Glomerular visceral epithelial cell (primary cell): ENCODE measurements at regions not wholly inside any gene's neighbourhood (a gene's known extent, or its start where the extent isn't known, plus 50 kb on each side); places are given as distances from the start of the nearest gene placed in this dataset.
"Not testable (repeated sequence)": the region's sequence is repeated elsewhere in the genome, so short reads cannot be mapped to it uniquely, and the experiment has no call there.

Experiments
- DNase-seq: peaks from one replicate; pipeline ENCODE4 v3.0.0-alpha.2; 2016; ENCODE audit errors: extremely low spot score

DNA sequence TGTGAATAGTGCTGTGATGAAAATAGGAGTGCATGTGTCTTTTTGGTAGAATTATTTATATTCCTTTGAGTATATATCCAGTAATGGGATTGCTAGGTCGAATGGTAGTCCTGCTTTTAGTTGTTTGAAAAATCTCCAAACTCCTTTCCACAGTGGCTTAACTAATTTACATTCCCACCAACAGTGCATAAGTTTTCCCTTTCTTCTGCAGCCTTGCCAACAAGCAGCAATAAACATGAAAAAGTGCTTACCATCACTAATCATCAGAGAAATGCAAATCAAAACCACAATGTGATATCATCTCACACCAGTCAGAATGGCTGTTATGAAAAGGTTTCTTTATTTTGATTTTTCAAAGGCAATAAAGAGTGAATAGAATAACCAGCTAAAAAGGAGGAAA is 1105.9 kb downstream of the NAALADL2 start:
- DNase-seq: no peak

DNA sequence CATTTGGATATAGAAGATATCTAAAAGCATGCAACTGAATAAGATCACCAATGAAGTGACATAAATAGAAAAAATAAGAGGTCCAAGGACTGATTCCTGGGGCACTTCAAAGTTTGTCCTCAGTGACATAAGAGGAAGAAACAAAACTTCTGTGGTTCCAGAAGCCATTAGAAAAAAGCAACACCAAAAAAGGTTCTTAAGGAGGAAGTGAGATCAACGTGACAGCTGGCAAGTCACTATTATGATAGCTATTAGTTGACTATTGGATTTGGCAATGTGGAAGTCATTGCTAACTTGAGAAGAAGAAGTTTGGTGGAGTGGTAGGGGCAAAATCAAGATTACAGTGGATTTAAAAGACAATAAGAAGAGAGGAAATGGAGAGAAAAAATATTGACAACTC is 1098.3 kb downstream of the NAALADL2 start:
- no peak for DNase-seq

DNA sequence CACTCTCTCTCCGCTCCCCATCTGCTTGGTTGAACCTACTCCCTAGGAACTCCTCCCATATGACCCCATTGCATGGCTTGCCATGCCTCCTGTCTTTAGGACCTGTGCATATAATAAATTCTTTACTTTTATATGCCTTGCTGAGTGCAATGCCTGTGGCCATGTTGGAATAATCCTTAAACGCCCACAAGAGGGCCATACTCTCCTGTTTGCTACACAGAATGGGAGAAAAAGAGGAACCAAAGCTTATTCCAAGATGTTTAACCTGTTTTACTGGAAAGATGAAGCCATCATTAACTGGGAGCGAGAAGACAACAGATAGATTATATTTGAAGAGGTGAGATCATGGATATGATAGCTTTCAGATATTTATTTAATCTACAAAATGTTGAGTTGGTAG is 1097.8 kb downstream of the NAALADL2 start:
- no peak for DNase-seq

DNA sequence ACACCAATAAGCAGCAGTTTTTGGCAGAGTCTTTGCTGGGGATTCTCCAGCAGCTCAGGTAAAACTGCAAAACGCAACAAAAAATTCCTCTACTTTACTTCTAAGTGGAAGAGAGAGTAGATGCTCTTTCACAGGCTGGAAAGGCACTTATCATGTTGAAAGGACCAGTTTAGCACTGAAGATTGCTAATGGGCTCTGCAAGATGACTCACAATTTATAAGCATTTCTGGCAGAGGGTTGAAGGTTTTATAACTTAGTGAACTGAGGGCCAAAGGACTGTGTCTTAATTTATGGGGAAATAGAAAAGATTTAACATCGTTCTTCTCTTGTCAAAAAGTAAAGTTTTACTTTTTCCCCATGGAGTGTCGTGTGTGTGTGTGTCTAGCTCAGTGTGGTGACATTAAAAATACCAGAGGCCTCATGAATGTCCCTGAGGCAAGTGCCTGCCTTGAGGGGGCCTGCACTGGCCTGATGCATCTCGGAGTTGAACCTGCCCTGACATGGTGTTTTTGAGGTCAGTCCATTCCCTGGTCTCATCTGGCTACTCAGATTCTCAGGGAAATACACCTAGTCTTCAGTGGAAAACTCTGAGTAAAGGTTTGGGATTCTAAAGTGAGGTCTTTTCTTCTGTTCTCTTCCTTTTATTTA is 1092.0 kb downstream of the NAALADL2 start:
- DNase-seq: no peak

DNA sequence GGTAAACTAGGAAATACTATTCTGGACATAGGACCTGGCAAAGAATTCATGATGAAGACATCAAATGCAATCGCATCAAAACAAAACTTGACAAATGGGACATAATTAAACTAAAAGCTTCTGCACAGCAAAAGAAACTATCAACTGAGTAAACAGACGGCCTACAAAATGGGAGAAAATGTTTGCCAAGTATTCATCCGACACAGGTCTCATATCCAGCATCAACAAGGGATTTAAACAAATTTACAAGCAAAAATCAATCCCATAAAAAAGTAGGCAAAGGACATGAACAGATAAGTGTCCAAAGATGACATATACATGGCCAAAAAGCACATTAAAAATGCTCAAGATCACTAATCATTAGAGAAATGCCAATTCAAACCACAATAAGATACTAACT is 1088.9 kb downstream of the NAALADL2 start:
- no peak for DNase-seq

DNA sequence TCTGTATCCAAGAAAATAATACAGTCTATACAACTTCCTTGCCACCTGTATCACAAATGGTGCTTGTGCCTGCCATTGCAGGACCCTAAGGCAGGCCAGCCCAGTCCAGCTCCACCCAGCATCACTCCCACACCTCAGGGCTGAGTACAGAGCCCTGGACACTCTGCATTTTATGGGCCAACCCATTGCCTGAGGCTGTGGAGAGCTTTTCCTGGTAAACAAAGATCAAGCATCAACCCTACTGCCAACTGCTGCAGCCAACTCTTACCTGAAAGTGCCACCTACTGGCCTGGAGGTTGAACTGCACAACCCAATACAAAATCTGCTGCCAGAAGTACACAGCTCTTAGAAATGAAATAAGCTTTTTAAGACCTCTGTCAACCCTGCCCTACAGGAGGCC is 1082.2 kb downstream of the NAALADL2 start:
- DNase-seq: peak; percentile 2

DNA sequence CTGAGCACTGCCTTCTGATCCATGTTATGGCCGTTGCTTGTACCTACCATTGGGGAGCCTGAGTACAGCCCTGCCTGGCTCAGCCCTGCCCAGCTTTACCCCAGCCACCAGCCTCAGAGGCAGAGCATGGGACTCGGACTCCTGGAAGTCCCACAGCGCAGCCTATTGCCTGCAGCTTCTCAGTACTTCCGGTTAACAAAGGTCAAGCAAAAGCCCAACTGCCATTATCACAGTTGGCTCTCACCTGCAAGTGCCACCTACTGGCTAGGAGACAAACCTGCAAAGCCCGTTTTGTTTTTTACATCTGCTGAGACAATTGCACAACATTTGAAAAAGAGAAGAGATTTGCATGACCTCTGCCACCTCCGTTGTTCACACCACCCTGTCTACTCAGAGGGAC is 1081.7 kb downstream of the NAALADL2 start:
- no peak for DNase-seq

DNA sequence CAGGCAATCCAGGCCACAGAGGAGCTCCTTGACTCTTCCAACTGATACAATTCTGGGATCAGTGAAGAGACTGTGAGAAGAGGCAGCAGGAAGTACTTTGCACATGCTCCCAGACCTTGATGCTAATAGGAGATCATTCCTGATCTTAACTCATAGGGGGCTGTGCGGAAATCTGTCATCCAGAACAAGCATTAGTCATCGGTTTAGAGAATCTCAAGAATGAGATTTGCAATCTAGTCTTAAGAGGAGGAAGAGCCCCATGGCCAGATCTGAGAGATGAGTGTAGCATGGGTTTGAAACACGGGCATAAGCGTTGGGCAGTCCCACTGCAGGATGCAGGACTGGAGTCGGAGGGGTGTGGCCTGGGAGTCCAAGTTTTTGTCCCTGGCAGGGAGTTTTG is 1081.1 kb downstream of the NAALADL2 start:
- peak; percentile 68 for DNase-seq

DNA sequence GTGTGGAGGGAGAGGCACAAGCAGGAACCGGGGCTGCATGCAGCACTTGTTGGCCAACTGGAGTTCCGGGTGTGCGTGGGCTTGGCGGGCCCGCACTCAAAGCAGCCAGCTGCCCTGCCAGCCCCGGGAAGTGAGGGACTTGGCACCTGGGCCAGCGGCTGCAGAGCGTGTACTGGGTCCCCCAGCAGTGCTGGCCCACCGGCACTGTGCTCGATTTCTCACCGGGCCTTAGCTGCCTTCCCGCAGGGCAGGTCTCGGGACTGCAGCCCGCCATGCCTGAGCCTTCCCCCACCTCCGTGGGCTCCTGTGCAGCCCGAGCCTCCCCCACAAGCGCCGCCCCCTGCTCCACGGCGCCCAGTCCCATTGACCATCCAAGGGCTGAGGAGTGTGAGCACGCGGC is 1078.2 kb downstream of the NAALADL2 start:
- DNase-seq: not testable (repeated sequence)

DNA sequence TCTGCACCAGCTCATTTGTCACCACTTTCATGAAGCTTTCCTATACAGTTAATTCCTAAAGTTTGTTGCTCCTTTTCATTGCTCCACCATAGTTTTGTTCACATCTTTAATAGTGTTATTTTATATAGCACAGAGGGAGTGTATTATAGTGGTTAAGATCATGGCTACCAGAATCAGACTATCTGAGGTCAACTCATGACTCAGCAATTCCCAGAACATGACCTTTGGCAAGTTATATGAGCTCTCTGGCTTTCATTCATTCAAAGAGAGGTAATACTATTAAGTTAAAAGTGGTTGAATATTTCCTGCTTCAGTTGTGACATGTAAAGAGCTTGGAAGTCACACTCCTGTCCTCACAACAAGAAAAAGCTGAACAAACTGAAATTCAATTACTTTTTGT is 1073.5 kb downstream of the NAALADL2 start:
- no peak for DNase-seq

DNA sequence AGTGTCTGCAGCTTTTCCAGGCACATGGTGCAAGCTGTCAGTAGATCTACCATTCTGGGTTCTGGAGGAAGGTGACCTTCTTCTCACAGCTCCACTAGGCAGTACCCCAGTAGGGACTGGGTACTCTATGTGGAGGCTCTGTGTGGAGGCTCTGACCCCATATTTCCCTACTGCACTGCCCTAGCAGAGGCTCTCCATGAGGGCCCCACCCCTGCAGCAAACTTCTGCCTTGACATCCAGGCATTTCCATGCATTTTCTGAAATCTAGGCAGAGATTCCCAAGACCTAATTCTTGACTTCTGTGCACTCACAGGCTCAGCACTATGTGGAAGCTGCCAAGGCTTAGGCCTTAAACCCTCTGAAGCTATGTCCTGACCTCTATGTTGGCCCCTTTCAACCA is 1060.0 kb downstream of the NAALADL2 start:
- DNase-seq: no peak

DNA sequence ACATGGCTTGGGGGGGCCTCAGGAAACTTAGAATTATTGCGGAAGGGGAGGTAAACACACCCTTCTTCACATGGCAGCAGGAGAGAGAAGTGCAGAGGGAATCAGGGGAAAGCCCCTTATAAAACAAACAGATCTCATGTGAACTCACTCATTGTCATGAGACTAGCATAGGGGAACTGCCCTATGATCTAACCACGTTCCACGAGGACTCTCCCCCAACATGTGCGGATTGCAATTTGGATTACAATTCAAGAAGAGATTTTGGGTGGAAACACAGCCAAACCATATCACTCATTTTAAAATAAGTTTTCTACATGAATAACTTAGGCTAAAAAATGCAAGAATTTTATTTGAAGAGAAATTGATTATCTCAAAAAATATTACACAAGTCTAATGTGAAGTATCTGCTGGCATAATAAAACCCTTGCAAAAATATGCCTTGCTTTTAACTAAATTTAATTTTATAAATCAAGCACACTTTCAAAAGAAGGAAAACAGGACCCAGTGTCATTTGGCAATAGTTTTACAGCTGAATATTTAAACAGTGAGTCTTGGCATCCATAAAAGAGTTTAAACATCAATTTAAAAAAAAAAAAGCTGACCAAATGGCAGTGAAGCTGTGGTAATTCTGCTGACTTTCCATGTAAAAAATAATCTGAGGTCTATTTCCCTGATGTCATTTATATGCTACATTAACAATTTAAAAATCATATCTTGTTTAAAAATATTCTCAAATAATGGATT is 1057.2 kb downstream of the NAALADL2 start:
- DNase-seq: no peak

DNA sequence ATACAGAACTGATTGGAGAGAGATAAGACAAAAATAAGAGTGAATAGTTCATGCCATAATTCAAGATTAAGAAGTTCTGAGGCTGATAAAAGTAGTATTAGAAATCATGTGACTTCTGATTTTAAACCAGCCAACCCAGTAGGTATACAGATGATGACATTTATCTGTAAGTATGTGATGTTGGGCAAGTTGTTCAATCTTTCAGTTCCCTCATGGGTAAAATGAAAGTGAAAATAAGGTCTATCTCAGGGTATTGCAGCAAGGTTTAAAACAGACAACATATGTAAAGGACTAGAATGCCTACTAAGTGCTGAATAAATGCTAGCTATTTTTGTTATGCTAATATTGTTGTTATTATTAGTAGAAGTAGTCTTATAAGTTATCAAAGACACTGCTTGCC is 1055.7 kb downstream of the NAALADL2 start:
- no peak for DNase-seq

DNA sequence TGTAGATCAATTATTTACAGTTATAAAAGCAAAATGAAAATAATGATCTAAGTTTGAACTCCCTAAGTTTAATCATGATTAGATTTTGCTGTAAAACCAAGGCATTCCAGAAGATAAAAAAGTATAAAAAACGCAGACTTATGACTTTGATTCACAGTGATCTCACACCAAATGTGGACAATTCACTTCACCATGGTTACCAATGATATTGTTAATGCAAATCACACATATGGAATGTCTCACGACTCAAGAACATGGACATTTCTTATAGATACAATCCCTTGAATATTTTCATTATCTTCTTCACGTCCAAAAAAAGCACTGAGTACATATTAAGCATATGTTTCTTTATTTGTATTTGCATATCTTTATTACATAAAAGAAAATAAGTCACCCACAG is 1054.2 kb downstream of the NAALADL2 start:
- DNase-seq: no peak

DNA sequence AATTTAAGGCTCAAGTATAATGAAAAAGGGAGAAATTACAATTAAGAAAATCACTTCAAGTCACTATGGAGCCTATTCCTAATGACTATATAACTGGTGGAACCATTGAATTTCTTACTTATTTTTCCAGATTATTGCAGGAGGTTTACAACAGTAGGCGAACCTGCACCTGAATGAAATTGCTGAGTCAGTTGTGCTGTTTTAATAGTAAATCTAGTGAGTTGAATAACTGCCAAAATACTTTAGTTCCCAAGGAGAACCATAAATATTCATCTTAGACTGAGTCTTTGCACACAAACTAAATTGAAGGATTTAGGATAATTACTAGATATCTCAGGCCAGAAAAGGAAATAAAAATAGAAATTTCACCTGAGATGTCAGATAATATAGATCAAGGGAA is 1052.8 kb downstream of the NAALADL2 start:
- no peak for DNase-seq

DNA sequence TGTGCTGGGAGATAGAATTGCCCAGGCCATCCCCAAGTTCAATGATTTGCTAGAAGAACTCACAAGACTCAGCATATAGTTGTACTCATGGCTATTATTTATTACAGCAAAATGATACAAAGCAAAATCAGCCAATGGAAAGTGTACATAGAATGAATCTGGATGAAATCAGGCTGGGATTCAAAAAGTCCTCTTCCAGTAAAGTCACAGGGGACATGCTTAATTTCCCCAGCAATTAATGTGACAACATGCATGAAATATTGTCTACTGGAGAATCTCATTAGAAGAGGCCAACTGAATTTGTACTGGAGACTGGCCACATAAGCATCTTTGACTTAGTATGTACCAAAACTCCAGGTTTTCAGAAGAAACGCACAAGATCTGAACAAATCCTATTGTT is 1043.1 kb downstream of the NAALADL2 start:
- no peak for DNase-seq

DNA sequence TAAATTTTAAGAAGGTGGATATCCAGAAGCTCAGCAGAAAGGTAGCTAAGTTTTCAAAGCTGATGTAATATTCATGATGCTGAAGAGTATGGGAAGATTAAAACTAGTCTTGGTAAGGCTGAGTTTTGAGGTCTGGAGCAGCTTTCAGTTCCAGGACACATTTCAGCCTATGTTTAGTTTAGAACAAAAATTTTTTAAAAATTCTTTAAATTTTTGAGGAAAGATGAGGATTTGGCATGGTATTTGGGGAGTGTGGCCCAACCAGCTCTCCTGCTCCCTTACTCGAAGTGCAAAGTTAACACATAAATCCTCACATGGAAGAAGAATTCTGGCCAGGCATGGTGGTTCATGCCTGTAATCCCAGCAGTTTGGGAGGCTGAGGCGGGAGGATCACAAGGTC is 1039.1 kb downstream of the NAALADL2 start:
- DNase-seq: no peak

DNA sequence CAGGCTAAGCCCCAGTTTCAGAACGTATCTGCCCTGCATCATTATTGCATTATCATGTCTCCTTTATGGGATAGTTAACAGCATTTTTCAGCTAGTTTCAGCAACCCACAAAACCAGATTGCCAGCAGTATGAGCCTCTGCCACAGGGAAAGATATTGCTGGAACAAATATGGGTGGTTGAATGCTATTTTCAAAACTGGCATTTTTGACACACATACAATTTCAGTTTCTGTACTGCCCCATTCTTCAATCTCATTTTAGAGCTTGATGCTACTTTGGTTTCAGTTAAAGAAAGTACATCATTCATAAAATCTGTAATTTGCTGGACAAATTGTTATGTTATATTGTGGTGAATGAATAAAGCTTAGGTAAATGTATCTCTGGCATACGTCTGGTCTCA is 1037.5 kb downstream of the NAALADL2 start:
- no peak for DNase-seq

DNA sequence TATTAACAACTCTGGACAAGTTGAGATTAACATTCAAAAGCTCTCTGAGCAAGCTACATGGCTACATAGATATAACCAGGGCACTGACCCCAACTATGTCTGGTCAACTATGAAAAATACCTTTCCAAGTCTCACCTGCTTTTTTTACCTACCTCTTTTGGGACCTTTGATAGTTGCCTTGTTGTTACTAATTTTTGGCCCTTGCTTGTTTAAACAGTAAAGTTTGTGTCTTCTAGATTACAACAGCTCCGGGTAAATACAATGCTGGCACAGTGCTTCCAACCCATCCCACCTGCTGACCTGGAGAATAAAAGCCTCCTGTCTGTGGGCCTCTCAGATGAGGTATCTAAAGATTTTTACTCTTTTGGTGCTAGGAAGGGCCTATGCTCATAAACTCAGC is 1036.6 kb downstream of the NAALADL2 start:
- no peak for DNase-seq

DNA sequence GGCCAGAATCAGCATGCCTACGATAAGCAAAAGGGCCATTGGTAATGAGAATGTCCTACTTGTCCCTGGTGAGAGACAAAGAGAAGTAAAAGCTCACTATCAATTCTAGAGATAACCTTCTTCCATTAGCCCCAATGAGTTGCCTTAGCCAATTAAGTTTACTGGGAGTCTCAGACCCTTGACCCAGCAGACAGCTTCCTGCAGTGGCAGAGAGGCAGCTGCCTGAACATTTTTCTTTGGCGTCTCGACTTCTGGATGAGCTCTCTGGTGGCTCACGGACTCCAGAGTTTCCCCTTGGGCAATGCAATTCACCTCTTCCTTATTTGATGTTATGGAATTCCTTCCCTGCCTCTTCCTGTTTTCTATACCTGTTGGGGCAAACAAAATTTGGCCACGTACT is 1034.4 kb downstream of the NAALADL2 start:
- DNase-seq: no peak

DNA sequence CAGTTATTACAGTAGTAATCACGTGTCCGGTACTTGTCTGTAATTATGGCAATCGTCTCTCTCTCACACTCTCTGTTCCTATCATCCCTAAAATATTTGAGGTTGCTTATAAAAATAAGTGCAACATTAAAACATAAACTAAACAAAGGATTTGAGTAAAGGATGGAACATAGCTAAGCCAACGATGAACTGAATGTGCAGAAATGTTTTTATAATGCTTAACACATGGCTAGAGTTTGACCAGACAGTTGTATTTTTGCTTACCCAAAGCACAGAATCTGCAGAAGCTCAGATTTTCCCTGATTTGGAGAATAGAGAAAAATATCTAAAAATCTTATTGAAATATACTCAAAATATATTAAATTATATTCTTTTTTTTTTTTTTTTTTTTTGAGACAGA is 1030.9 kb downstream of the NAALADL2 start:
- no peak for DNase-seq

DNA sequence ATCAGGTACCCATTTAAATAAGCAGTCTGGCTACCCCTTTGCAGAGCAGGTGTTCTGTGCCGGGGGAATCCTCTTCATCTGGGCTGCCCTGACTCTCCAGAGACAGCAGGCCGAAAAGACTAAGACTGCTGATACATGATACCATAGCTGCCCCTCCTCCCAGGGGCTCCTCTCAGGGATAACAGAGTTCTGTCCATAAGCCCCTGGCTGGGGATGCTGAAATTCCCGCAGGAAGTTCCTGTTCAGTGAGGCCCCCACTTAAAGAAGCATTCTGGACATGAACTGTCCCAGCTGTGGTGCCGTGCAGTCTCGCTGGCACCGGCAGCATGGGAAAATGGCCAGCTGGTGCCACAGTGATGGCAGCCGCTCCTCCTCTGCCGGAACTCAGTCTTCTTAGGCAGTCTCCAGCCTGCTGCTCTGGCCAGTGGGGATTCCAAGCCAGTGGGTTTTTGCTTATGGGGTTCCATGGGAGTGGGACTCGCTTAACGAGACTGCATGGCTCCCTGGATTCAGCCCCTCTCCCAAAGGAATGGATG is 1026.2 kb downstream of the NAALADL2 start:
- no peak for DNase-seq

DNA sequence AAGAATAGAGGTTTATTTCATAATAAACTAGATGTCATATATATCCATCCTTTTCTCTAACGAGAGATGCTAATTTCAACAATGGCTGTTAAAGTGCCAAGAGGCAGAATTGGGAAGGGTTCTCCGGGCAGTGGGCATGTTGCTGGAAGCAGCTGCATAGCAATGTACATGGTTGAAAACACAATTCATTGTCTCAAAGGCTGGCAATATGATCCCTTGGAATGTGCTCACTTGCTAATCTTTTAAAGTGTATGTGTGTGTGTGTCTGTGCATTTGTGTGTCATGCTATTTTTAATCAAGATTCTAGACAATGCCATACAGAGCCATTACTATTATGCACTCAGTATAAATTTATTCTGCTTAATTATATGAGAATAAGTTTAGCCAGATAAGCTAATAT is 1020.3 kb downstream of the NAALADL2 start:
- no peak for DNase-seq

DNA sequence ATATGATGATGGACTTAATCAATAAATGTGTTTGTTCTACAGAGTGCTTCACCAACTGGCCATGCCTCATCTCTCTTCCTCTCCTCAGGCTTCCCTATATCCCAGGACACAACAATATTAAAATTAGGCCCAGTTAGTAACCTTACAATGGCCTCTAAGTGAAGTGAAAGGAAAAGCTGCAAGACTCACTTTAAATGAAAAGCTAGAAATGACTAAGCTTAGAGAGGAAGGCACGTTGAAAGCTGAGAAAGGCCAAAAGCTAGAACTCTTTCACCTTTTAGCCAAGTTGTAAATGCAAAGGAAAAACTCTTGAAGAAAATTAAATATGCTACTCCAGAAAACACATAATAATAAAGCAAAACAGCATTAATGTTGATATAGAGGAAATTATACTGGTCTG is 1010.3 kb downstream of the NAALADL2 start:
- no peak for DNase-seq
